Fibroblast of gingiva (primary cell): ENCODE measurements at regions not wholly inside any gene's neighbourhood (a gene's known extent, or its start where the extent isn't known, plus 50 kb on each side); places are given as distances from the start of the nearest gene placed in this dataset.
"Not testable (repeated sequence)": the region's sequence is repeated elsewhere in the genome, so short reads cannot be mapped to it uniquely, and the experiment has no call there.

Experiments used
- DNase-seq: peaks from one replicate; pipeline ENCODE4 v3.0.0-alpha.2; 2011; ENCODE audit warnings: low read depth

DNA sequence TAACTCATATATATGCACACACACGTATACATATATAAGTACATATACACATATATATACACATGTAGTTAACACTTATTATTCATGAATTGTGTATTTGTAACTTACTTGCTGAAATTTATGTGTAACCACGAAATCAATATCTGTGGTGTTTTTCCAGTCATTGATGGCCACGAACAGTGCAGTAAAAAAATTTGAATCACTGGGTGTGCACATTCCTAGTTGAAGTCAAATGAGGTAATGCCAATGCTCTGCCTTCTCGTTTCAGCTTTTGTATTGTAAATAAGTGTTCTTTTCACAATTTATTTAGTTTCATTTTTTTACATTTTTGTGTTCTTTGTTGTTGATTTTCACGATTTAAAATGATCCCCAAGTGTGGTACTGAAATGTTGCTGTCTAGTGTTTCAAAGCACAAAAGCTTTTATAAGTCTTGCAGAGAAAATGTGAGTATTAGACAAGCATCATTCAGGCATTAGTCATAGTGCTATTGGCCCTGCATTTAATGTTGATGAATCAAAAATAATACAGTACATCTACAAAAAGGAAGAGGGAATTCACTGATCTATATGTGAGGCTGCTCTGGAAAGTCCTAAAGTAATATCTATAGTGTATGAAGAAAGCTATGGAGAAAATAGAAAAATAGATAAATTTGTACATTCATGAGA lies 419.0 kb downstream of the DSC3 start:
- no peak for DNase-seq

DNA sequence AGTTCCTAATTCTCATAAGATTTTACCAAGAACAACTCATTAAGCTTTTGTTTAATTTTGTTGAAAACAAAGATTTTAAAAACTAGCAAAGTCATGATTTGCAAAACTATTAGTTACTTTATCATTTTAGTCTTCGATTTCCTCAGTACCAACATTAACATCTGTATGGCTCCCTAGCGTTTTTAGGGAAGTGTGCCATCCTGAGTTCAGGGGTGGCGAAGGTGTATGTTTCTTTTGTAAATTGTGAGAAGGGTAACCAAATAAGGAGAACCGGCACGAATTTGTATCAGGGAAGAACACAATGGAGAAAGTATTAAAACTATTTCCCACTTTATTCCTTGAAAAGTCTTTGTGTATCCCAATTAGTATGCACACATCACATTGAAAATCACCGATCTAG lies 419.9 kb downstream of the DSC3 start:
- no peak for DNase-seq

DNA sequence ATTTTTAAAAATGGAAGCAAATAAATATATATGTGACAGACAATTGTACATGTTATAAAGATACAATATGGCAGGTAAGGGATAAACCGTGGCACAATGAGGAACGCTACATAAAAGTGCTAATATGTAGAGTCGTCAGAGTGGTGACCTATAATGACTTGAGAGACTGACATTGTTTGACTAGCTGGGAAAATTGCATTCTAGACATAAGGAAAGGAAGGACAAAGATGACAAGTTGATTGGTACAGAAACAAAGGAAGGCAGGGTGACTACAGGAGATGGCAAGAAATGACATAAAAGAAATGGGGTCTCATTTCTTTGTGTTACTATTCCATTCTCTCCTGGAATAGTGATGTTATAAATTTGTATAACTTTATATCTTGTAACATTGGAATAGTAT lies 420.4 kb downstream of the DSC3 start:
- no peak for DNase-seq

- DNase-seq = no peak
Observed at GRCh38 chr18:30618567-30618966, 424.0 kb downstream of the DSC3 start.

DNA sequence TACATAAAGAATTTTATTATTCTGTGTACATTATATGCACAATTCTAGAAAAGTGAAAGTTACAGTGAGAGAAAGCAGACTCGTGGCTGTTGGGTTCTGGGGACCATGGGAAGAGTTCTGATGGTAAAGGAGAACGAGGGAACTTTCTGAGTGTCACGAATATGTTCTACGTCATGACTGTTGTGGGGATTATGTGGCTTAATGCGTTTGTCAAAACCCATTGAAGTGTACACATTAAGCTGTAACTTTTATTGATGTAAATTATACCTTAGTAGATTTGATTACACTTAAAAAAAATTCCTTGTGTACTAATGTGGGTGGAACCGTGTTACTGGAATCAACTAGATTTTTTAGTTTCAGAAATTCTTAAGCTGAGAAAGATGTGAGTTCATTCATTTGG lies 426.1 kb downstream of the DSC3 start:
- DNase-seq = no peak

DNA sequence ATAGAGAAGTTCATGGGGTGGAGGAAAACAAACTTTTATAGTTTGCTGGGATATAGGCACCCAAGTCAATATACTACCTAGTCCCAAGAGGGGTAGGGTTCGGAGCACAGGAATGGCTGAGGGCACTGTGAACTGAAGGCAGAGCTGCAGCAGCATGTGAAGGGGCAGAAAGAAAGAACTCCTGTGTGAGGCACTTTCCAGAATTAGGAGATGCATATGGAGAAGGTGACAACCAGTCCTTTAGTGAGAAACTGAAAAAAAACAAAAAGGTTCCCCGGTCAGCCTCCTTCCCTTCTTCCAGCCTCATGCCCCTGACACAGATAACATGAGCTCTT lies 429.1 kb downstream of the DSC3 start:
- DNase-seq = no peak

GRCh38 chr18:30601541-30601940 lies 441.0 kb downstream of the DSC3 start:
- DNase-seq = no peak

DNA sequence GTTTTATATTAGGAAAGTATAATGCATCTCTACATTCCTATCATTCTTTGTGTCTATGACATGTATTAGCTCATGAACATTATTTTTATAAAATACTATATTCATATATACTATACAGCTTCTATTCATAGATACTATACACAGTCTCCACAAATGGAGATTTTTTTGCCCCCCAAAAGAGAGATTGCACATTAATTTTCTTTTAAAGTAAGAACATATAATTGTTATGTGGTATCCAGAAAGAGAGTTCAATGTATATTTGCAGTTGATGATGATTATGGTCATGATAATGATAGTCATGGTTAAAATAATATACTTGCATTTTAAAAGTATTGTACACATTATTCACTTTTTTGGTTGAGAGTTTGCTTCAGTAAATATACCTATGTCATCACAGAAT lies 445.3 kb downstream of the DSC3 start:
- DNase-seq = no peak

- DNase-seq = no peak
Observed at GRCh38 chr18:30596635-30597034, 445.9 kb downstream of the DSC3 start.

GRCh38 chr18:30595942-30596341 lies 446.6 kb downstream of the DSC3 start:
- DNase-seq = no peak

DNA sequence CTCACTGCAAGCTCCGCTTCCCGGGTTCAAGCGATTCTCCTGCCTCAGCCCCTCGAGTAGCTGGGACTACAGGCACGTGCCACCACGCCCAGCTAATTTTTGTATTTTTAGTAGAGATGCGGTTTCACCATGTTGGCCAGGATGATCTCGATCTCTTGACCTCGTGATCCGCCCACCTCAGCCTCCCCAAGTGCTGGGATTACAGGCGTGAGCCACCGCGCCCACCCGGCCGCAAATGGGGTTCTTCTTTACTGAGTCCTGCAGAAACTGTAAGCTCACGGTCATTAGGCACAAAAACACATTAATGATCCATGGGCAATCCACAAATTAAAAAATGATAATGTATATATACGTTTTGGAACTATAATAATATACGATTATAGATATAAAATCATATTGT lies 447.6 kb downstream of the DSC3 start:
- not testable (repeated sequence) for DNase-seq

DNA sequence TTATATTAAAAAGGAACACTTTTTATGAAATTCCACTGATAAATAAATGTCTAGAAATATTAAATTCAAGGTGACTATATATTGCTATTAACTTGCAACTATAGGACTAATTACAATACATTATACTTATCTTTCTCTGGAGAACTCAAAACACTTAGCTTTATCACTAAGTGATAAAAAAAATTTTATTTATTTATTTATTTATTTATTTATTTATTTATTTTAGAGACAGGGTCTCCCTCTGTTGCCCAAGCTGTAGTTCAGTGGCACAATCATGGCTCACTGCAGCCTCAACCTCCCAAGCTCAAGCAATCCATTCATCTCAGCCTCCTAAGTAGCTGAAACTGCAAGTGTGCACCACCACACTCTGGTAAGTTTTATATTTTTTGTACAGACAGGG lies 451.1 kb downstream of the DSC3 start:
- no peak for DNase-seq

- no peak for DNase-seq
Observed at GRCh38 chr18:30588673-30589164, 453.8 kb downstream of the DSC3 start.

- DNase-seq = no peak
Observed at GRCh38 chr18:30583768-30584167, 458.8 kb downstream of the DSC3 start.

DNA sequence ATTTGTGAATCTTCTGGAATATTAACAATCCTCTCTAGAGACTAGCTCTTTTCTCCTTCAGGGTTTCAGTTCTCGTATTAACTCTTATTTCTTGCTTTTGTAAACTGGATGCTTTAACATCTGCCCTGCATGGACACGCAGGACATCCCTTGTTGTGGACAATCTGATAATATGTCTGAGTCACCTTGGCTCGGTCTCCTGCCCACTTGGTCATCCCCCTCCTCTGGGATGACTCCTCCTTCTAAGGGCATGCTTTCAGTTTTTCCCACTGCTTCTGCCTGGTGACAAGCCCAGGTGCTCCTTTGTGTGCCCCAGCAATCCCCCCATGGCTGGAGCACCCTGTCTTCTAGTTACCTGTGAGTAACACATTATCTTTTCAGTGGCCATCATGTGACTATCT lies 460.5 kb downstream of the DSC3 start:
- no peak for DNase-seq

DNA sequence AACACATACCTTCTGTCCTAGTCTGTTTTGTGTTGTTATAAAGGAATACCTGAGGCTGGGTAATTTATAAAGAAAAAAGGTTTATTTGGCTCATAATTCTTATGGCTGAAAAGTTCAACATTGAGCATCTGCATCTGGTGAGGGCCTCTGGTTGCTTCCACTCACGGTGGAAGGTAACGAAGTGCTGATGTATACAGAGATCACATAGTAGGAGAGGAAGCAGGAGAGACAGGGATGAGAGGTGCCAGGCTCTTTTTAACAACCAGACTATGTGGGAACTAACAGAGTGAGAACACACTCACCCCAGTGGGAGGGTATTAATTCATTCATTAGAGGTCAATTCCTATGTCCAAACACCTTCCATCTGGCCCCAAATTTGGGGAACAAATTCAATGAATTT lies 463.8 kb downstream of the DSC3 start:
- no peak for DNase-seq

DNA sequence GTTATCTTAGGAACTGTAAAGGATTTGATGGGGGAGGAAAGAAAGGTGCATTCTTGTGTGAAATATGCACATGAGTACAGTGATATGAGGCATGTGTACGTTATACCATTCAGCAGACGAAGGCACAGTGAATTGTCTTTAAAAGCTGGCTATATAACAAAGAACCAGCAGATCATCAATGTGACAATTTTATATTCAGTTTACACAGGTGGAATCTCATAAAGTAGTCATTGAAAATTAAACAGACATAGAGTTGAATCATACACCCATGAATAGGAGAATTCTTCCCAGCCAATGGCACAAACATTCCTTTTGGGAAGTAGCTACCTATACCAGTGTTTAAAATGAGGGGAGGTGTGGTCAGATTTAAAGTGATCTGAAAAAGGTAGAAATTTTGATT lies 470.3 kb downstream of the DSC3 start:
- no peak for DNase-seq

DNA sequence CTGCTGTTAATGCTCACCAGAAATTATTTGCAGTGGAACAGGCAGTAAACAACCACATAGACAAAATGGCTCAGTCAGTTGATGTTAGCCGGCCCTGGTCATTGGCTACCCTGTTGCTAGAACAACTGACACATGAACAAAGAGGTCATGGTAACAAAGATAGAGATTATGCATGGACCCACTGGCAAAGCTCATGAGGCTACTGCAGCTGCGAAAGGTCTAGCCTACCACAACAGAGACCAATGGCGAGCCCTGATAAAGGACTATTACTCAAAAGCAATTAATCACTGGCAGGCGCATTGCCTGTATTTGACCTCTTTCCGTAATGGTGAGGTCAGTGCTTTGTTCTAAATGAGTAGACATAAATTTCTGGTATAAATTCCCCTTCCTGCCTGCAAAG lies 474.2 kb downstream of the DSC3 start:
- no peak for DNase-seq

GRCh38 chr18:30566877-30567276 lies 475.7 kb downstream of the DSC3 start:
- DNase-seq = no peak

DNA sequence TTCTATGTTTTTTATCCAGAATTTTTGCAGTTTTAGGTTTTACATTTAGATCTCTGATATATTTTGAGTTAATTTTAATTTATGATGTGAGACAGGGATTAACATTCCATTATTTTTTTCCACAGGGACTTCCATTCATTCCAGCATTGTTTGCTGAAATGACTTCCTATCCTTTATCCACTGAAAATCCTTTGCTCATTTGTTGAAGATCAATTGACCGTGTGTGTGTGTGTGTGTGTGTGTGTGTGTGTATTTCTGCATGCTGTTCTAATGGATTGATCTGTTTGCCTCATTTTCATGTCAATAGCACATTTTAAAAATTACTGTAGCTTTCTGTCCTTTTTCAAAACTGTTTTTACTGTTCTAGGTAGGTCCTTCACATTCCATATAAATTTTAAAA lies 480.3 kb downstream of the DSC3 start:
- no peak for DNase-seq

DNA sequence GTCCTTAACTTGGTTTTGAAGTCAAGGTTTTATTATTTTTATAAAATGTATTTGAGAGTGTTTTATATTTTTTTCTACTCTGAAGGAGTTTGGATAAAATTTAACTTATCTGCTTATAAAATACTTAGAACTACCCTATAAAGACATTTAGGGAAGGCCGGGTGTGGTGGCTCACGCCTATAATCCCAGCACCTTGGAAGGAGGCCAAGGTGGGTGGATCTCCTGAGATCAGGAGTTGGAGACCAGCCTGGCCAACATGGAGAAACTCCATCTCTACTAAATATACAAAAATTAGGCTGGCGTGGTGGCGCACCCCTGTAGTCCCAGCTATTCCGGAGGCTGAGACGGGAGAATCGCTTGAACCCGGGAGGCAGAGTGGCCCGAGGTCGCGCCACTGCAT lies 486.4 kb downstream of the DSC3 start:
- DNase-seq = no peak

- DNase-seq = no peak
Observed at GRCh38 chr18:30545393-30545792, 497.1 kb downstream of the DSC3 start.

DNA sequence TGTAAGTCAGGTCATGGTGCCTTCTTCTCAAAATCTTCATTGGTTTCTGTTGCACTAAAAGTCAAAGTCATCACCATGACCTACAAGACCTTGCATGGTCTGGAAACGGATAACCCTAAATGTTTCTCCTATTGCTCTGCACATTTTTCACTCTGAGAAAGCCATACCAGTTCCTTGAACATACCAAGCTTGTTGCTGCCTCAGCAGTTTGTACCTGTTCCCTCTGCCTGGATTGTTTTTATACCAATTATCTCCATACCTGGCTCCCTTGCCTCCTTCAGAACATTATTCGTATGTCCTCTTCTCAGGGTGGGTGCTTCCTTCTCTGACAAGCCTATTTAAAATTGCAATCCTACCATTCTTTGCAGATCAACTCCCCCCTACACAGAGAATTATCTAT lies 498.4 kb downstream of the DSC3 start:
- DNase-seq = no peak

DNA sequence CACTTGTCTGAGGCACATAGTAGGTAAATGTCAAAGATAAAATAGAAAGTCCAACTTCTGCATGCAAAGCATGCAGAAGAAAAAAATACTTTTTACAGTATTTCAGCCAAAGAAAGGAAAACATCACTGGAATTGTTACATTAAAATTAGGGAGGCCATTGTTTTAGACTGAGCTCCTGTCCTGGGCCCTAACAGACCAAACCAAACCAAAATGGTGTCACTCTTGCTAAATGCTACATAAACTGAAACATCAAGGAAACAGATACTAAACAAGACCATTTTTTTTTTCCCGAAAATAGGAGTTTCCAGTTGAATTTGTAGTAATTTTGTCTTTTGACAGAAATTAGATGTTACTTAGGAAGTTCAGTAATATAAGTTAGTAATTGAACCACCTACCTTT lies 508.8 kb downstream of the DSC3 start:
- DNase-seq = no peak

DNA sequence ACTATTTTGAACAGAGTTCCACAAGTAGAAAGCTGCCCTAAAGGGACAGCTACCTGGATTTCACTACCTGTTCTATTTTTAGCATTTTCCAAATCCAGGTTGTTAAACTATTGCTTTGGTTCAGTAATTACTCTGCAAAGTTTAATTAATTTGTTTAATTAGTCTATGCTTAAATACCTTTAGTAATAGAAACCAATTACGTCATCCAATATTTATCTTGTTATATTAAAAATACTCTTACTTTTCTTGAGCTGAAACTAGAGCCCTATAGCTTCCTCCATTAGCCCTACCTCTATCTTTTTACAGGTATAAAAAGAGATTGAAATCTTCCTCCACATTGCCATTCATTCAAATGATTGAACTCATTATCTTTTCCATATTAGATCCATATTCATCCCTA lies 514.6 kb downstream of the DSC3 start:
- DNase-seq = no peak
